Activated naive CD4-positive, alpha-beta T cell treated with anti-CD3 and anti-CD28 coated beads, Interleukin-2, amount 50 U/mL, for 72 hours (primary cell): ENCODE measurements at regions not wholly inside any gene's neighbourhood (a gene's known extent, or its start where the extent isn't known, plus 50 kb on each side); places are given as distances from the start of the nearest gene placed in this dataset.

Experiments
- ATAC-seq, 2 donors: fragments of 150-1000 bp; cut with Tn5 transposase; 2 replicates each; pipeline ENCODE4 v1.10.0; 2021; ENCODE audit warnings: mild to moderate bottlenecking in 2 of 2, moderate library complexity in 2 of 2
- DNase-seq, 2 donors: peaks; one replicate each; pipeline ENCODE4 v3.0.0; 2021 to 2022; ENCODE audit warnings: low spot score in 2 of 2
- H3K27ac Mint-ChIP-seq, 2 donors: one replicate each; pipeline ENCODE4 v1.8.0; 2022; ENCODE audit warnings: mild to moderate bottlenecking in 2 of 2, mixed read lengths in 2 of 2
- H3K36me3 Mint-ChIP-seq, 2 donors: one replicate each; pipeline ENCODE4 v1.8.0; 2022; ENCODE audit warnings: mixed read lengths in 2 of 2
- H3K9me3 Mint-ChIP-seq, 2 donors: one replicate each; pipeline ENCODE4 v1.8.0; 2022; ENCODE audit warnings: mixed read lengths in 2 of 2

DNA sequence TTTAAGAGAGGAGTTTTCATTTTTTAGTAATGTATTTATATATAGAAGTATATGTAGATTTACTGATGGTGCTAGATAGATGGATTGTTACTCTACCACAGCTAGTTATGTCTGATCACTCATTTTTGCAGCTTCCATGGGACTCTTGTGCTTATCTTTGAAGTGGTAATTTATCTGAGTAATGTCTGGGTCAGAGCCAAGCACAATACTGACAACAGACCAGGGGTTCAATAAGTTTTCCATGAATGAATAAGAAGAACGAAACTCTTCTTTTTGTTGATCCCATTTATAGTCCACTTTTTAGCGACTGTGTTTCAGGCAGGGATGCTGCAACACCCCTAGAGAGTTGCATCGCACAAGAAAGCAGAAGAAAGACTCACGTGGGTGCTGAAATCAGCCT lies 935.2 kb downstream of the PLA2G4A start:
- no peak for DNase-seq
- ATAC-seq = no peak
- peaks cover 0 to 4% of the 10 kb centered on the region in 2 donors for H3K36me3 Mint-ChIP-seq
- peaks cover 8 to 22% of the 10 kb centered on the region in 2 donors for H3K9me3 Mint-ChIP-seq
- H3K27ac Mint-ChIP-seq = no peak overlapping the region

DNA sequence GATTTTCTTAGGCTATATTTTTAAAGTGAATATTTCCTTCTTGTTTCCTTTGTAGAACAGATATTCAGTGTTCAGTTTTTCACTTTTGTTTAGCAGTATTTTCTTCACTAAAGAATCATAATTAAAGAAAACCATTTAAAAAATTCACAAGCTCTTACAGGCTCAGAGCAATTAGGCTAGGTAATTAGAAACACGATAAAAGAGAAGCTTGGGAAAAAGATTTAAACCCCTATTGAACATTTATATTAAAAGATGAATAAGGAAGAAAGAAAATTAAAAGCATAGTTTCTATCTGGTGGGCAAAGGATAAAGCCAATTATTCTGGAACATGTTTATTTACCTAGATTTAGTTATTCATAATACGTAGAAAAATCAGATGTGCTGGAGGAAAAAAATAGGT lies 942.6 kb downstream of the PLA2G4A start:
- Mint-ChIP-seq H3K9me3 (peaks cover 21 to 24% of the 10 kb centered on the region in 2 donors), H3K27ac (no peak overlapping the region)
- no peak for ATAC-seq

DNA sequence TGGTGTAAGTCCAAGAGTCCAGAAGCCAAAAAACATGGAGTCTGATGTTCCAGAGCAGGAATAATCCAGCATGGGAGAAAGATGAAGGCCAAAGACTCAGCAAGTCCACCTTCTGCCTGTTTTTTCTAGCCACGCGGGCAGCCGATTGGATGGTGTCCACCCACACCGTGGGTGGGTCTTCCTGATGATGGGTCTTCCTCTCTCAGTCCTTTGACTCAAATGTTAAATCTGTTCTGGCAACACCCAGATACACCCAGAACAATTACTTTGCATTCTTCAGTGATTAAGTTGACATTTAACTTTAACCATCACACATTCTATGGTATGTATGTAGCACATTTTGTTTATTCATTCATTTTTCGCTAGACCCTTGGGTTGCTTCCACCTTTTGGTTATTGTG lies 944.4 kb downstream of the PLA2G4A start:
- H3K9me3 Mint-ChIP-seq = peaks cover 11 to 17% of the 10 kb centered on the region in 2 donors
- DNase-seq (no peak), ATAC-seq (no peak)
- no peaks in the 10 kb centered on the region for H3K36me3 Mint-ChIP-seq
- H3K27ac Mint-ChIP-seq = no peak overlapping the region

More for the DNA sequence above, 942.6 kb downstream of the PLA2G4A start:
- H3K36me3 Mint-ChIP-seq = no peaks in the 10 kb centered on the region
- no peak for DNase-seq

DNA sequence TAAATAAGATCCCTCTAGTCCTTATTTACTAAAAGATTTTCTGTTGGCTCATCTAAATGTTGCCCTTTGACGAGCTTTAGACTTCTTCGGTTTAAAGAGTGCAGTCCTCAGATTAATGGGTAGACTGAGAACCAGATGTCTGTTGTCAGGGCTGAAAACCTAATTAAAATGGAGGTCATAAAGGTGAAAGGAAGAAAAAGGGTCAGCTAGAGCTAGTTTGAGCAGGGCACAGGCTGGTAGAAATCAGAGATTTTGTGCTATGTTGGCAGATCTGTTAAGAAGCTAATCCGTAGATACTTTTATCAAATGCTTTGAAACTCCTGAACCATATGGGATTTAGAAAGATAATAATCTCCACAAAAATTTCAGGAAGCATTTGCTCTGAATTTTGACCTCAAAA lies 959.0 kb downstream of the PLA2G4A start:
- Mint-ChIP-seq H3K36me3 (no peaks in the 10 kb centered on the region), H3K9me3 (peaks cover 6 to 17% of the 10 kb centered on the region in 2 donors), H3K27ac (no peak overlapping the region)
- ATAC-seq (no peak), DNase-seq (no peak)

DNA sequence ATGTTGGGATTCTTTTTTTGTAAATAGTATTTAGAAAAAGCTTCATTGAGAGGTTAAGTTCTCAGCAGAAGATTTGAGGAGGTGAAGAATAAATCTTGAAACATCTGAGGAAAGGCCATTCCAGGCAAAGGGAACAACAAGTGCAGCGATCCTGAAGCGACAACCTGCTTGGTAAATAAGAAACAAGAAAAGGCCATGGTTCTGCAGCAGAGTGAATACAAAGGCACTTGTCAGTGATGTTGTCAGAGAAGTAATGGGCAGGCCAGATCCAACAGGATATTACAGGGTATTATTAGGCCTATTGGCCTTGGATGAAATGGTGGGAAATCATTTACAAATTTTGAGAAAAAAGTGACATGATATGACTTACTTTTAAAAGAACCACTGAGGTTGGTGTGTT lies 960.0 kb downstream of the PLA2G4A start:
- DNase-seq (no peak), ATAC-seq (no peak)
- peaks cover 0 to 8% of the 10 kb centered on the region in 2 donors for H3K9me3 Mint-ChIP-seq
- no peaks in the 10 kb centered on the region for H3K36me3 Mint-ChIP-seq
- no peak overlapping the region for H3K27ac Mint-ChIP-seq

DNA sequence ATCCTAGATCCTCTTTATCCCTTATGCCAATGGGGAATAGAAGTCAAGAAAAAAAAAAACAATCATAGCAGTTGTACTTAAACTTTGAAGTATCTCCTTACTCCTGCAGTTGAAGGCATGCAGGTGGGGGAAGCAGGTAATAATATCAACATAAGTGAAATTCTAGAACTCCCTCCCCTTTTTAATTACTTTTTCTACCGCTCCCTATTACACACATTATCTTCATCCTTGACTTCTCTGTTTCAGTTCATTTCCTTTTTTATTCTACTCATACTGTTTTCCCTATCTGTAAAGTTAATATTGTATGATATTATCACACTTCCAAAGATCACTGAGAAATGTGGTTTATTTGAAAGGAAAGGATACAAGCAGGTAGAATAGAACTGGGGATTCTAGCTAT lies 962.0 kb downstream of the PLA2G4A start:
- ATAC-seq (no peak), DNase-seq (no peak)
- Mint-ChIP-seq H3K9me3 (no peaks in the 10 kb centered on the region), H3K27ac (no peak overlapping the region), H3K36me3 (no peaks in the 10 kb centered on the region)

DNA sequence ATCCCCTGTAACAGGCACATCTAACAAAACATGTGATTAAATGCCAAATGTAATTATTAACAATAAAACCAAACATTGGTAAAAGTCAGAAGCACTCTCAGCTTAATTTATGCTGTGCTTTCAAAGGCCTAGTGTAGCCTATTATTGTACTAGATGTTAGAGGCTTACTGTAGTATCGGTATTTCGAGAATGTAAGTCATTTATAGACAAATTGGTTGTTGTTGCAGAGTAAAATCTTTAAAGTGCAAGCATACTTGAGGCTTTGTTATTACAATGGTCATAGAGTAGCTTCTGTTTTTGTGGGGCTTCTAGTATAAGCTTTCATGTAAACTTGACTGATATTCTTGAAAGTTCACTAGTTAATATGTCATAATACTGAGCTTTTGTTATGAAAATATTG lies 965.8 kb downstream of the PLA2G4A start:
- Mint-ChIP-seq H3K9me3 (peaks cover 6% of the 10 kb centered on the region in 2 donors), H3K36me3 (no peaks in the 10 kb centered on the region), H3K27ac (no peak overlapping the region)
- ATAC-seq (no peak), DNase-seq (no peak)

DNA sequence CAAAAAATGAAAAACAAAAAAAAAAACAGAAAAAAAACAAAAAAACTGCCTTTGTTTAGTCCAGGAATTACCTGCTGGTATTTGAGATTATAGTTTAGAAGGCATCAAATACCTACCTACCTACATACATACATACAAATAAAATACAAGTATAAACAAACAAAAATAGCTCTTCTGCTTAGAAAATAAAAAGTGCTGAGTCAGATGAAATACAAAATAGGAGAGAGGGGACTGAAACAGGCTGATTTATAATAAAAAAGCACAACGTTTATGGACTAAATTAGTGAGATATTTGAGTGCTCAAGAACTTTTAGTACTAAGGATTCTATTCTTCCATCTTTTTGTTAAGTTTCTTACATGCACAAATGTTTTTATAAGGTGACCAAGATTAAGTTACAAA lies 980.8 kb downstream of the PLA2G4A start:
- Mint-ChIP-seq H3K36me3 (no peaks in the 10 kb centered on the region), H3K9me3 (peaks cover 0 to 4% of the 10 kb centered on the region in 2 donors)
- ATAC-seq = no peak

DNA sequence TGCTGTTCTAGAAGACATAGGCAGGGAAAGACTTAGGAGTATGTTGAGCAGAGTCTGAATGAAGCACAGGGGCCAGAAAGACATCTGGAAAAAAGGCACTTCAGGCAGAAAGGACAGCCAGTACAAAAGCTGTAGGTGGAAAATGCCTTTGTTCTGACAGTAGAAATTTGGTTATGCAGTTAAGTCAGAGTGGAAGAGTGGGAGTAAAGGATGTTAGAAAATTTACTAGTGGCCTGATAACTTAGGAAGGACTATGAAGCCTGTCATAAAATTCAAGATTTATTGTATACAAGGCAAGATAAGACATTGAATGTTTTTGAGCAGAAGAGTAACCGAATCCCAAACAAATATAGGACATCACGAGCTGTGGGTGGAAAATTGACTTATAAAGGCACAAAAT lies 987.9 kb downstream of the PLA2G4A start:
- Mint-ChIP-seq H3K27ac (no peak overlapping the region), H3K36me3 (no peaks in the 10 kb centered on the region), H3K9me3 (peaks cover 12 to 17% of the 10 kb centered on the region in 2 donors)
- ATAC-seq (no peak), DNase-seq (no peak)

More for the DNA sequence above, 980.8 kb downstream of the PLA2G4A start:
- H3K27ac Mint-ChIP-seq = no peak overlapping the region
- no peak for DNase-seq

DNA sequence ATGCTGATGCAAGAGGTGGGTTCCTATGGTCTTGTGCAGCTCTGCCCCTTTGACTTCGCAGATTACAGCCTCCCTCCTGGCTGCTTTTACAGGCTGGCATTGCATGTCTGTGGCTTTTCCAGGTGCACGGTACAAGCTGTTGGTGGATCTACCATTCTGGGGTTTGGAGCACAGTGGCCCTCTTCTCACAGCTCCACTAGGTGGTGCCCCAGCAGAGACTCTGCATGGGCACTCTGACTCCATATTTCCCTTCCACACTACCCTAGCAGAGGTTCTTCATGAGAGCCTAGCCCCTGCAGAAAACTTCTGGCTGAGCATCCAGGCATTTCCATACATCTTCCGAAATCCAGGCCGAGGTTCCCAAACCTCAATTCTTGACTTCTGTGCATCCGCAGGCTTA lies 989.0 kb downstream of the PLA2G4A start:
- Mint-ChIP-seq H3K27ac (no peak overlapping the region), H3K9me3 (peaks cover 12 to 20% of the 10 kb centered on the region in 2 donors)
- no peak for ATAC-seq

DNA sequence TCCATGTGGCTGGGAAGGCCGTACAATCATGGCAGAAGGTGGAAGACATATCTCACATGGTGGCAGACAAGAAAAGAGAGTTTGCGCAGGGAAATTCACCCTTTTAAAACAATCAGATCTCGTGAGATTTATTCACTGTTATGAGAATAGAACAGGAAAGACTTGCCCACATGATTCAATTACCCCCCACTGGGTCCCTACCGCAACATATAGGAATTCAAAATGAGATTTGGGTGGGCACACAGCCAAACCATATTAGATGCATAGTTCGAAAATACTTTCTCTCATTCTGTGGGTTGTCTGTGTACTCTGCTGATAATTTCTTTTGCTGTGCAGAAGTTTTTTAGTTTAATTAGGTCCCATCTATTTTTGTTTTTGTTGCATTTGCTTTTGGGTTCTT lies 990.3 kb downstream of the PLA2G4A start:
- ATAC-seq (no peak), DNase-seq (no peak)
- no peaks in the 10 kb centered on the region for H3K36me3 Mint-ChIP-seq
- no peak overlapping the region for H3K27ac Mint-ChIP-seq
- peaks cover 12 to 23% of the 10 kb centered on the region in 2 donors for H3K9me3 Mint-ChIP-seq

More for the DNA sequence above, 989.0 kb downstream of the PLA2G4A start:
- H3K36me3 Mint-ChIP-seq = no peaks in the 10 kb centered on the region
- no peak for DNase-seq

DNA sequence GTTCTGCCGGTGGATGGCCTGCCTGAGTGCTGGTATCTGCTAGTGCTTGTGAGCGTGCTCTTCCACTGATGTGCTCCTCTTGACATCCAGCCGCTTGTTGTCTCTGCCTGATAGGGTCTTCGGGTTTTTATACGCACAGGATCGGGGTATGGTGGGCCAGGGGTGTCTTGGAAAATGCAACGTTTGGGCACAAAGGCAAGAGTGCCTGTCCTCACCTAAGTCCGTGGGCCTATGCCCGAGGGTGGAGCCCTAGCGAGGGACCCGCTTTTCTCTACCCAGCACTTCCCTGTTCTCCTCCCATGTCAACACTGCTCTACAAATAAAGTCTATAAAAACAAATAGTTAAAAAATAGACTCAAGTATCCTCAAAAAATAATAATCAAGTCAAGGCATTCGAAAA lies 1007.8 kb downstream of the PLA2G4A start:
- Mint-ChIP-seq H3K27ac (no peak overlapping the region), H3K36me3 (no peaks in the 10 kb centered on the region), H3K9me3 (peaks cover 0 to 5% of the 10 kb centered on the region in 2 donors)
- no peak for ATAC-seq
- DNase-seq = no peak

DNA sequence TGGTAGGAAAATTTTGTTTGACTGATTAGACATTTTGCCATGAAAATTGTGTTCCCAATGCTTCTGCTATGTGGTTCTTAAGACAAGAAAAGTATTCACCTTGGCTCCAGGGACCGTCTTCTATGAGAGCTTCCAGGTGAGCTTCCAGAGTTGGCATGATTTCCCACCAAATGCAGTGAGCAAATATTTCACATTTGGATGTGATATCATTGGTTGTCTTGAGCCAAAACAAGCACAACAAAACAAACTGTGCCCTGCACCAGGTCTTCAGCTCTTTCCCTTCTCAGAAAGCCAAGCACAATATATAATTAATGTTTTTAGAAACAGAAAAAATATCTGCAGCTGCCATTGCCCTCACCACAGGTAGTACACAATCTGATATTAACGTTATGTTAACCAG lies 1009.0 kb downstream of the PLA2G4A start:
- DNase-seq (no peak), ATAC-seq (no peak)
- no peaks in the 10 kb centered on the region for H3K36me3 Mint-ChIP-seq
- H3K9me3 Mint-ChIP-seq = peaks cover 0 to 5% of the 10 kb centered on the region in 2 donors
- H3K27ac Mint-ChIP-seq = no peak overlapping the region

DNA sequence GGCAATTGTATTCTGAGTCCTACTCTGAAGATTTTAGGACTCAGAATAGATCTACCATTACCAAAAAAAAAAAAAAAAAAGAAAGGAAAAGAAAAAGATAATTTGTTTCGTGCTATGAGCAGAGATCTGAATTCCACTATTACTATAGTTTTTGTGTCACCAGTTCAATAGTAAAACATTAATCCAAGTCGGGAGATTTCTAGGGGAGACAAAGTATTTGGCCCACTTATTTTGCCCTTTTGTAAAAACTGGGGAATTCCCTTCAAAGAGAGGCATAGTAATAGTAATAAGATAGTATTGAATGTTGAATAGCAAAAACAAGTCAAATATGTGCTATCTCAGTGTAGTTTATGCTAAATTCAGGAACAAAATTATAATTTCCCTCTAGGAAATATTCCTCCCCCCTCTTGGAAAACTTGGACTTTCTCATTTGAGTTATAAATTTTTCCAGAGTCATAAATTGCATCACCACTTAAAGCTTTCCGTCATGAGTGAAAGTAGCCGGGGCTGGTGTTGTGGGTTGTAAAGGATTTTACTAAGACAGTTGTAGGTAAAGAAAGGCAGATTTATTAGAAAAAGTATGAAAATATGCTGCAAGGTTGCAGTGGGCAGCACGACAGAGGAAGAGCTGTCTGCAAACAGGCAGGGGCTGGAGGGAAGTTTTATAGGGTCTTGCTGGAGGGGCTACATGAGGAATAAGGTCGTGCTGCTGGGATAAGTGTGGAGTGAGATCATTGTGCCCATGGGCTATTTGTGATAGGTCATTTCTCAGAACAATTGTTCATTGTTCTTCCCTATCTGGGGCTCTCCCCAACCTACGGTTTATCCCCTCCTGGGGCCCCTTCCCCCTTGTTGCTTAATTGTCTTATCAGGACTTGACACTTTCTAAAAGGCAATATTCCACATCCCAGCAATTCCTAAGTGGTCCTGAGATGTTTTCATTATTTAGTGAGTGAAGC lies 1009.9 kb downstream of the PLA2G4A start:
- peaks cover 0 to 5% of the 10 kb centered on the region in 2 donors for H3K9me3 Mint-ChIP-seq
- ATAC-seq = no peak
- H3K36me3 Mint-ChIP-seq = no peaks in the 10 kb centered on the region

DNA sequence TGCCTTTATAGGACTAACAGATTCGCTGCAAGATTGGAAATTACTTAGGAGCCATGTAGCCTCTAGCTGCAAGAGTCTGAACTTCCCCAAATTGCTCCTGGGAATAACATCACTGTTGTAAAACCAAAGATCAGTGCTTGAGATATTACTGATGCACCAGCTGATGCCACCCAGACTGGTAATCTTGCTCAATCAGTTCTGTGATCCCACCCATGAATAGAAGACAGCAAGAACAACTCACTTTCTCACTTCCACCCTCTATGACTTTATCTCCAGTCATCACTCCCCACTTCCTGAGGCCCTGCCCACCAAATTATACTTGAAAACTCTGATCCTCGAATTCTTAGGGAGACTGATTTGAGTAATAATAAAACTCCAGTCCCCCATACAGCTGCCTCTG lies 1011.1 kb downstream of the PLA2G4A start:
- ATAC-seq (no peak), DNase-seq (no peak)
- no peaks in the 10 kb centered on the region for H3K9me3 Mint-ChIP-seq
- H3K27ac Mint-ChIP-seq = no peak overlapping the region
- no peaks in the 10 kb centered on the region for H3K36me3 Mint-ChIP-seq

More for the DNA sequence above, 1009.9 kb downstream of the PLA2G4A start:
- no peak for DNase-seq
- H3K27ac Mint-ChIP-seq = no peak overlapping the region

DNA sequence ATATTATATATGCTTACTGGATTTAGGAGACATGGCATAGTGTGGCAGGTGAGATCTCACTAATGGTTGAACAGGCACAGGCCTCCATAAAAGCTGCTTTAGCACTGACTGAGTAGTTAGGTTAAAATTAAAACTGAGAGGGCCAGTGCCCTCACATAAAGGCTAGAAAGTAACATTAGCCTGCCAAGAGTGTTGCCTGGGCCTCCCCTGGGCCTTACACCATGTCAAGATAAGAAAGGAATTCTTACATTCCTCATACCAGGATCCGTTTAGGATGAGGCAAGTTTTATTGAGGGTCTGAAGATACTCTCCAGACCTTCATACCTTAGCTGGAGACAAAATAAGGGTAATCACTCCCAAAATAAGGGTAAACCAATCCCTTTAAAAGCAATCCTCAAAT lies 1011.8 kb downstream of the PLA2G4A start:
- peaks cover under 1 to 4% of the 10 kb centered on the region in 2 donors for H3K9me3 Mint-ChIP-seq

DNA sequence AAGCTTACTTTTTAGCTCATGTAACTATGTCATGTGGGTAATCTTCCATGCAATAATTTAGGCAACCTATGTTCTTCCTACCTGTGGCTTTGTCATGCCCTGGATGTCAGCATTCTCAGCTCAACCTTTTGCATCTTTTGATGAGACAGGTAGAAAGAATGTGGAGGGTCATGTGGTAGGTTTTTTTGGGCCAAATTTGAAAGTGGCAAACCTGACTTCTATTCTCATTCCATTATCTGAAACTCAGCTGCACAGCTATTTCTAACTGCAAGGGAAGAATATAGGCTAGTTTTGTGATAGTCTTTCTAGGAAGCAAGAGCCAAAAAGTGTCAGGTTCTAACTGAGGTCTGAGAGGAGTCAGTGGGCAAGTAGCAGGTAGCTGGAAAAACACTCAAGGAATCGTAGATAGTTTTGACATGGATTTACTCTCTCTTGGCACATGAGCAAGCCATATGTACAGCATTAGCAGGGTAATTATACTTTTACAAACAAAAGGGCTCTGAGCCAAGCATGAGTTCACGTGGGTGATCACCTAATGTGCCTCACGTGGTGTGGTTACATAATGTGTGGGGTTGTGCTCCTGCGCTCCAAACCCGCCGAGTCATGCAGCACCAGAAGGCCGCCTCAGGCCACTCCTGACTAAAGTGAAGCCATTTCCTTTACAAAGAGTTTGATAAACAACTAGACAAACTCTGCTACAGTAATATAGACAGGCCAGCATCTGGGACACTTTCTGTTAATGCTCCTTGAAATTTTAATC lies 1013.8 kb downstream of the PLA2G4A start:
- Mint-ChIP-seq H3K36me3 (no peaks in the 10 kb centered on the region), H3K27ac (no peak overlapping the region), H3K9me3 (peaks cover 5 to 7% of the 10 kb centered on the region in 2 donors)
- no peak for ATAC-seq
- DNase-seq = no peak

More for the DNA sequence above, 1011.8 kb downstream of the PLA2G4A start:
- Mint-ChIP-seq H3K36me3 (no peaks in the 10 kb centered on the region), H3K27ac (no peak overlapping the region)
- no peak for DNase-seq
- ATAC-seq = no peak
